ENCODE measurements at regions not wholly inside any gene's neighbourhood (a gene's known extent, or its start where the extent isn't known, plus 50 kb on each side); places are given as distances from the start of the nearest gene placed in this dataset.
"Not testable (repeated sequence)": the region's sequence is repeated elsewhere in the genome, so short reads cannot be mapped to it uniquely, and the experiment has no call there.

DNA sequence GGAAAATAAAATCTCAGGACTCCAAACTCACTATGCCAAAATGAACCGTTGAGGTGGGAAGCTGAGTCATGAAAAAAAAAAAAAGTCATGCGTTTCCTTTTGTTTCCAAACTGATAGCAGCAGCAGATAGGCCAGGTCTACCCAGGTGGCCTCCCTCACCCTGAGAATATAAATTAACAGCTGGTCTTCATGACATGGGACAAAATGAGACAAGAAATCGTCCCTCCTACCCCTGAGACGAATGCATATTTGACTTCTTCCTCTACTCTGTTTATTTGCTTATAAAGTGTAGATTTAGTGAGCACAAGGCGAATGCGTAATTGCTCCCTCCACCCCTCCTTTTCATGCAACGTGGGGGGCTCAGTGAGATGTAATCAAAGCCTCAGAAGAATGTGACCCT lies 204.3 kb downstream of the TMEM121 start:
- H4K20me1 ChIP-seq (ENCODE audit: insufficient read depth, low read length); in situ Hi-C loops (cut with HindIII; ENCODE audit: extremely low pct_ligation_motif_present, low pct_unique_long_range_greater_than_20kb); H3K4me1 ChIP-seq (ENCODE audit: insufficient read depth, low read length); CTCF ChIA-PET (ENCODE audit: low intra/inter-chr PET ratio, low total read pairs); intact Hi-C loops (cut with micrococcal nuclease; ENCODE audit: unreplicated experiment); H3K79me2 ChIP-seq (ENCODE audit: insufficient read depth, low read length); ATAC-seq; H3K9me3 ChIP-seq (ENCODE audit: low read length); DNase-seq (ENCODE audit: low spot score); POLR2A ChIA-PET; H3K4me2 ChIP-seq (ENCODE audit: low read depth, low read length); H3K27ac ChIP-seq (ENCODE audit: extremely low read length, insufficient read depth, low read length); H2AFZ ChIP-seq (ENCODE audit: low read length); H3K9ac ChIP-seq (ENCODE audit: insufficient read depth, low read depth, low read length); BruUV-seq (replicated peaks); H3K27me3 ChIP-seq (ENCODE audit: control insufficient read depth in 1 of 2, insufficient read depth in 2 of 2, low read length in 2 of 2); H3K4me3 ChIP-seq (replicated peaks in 1 of 3; ENCODE audit: insufficient read depth in 1 of 3, low read depth in 2 of 3, low read length in 3 of 3); FAIRE-seq; H3K36me3 ChIP-seq (replicated peaks in 1 of 2; ENCODE audit: control insufficient read depth in 1 of 2, insufficient read depth in 2 of 2, low read length in 2 of 2): not testable (repeated sequence)
- 1% methylated on average over 7 of the region's 7 CpGs for WGBS (ENCODE audit: low lambda C conversion rate)
- TF ChIP-seq MAFK (conservative IDR thresholded peaks at IDR 0.05 in 1 of 2, IDR thresholded peaks at IDR 0.05 in 1 of 2; ENCODE audit: low read length in 2 of 2), result 0 out of 4 replicates have a peak, but pooled peaks of 1 of the 2 experiments have one; percentile 7

DNA sequence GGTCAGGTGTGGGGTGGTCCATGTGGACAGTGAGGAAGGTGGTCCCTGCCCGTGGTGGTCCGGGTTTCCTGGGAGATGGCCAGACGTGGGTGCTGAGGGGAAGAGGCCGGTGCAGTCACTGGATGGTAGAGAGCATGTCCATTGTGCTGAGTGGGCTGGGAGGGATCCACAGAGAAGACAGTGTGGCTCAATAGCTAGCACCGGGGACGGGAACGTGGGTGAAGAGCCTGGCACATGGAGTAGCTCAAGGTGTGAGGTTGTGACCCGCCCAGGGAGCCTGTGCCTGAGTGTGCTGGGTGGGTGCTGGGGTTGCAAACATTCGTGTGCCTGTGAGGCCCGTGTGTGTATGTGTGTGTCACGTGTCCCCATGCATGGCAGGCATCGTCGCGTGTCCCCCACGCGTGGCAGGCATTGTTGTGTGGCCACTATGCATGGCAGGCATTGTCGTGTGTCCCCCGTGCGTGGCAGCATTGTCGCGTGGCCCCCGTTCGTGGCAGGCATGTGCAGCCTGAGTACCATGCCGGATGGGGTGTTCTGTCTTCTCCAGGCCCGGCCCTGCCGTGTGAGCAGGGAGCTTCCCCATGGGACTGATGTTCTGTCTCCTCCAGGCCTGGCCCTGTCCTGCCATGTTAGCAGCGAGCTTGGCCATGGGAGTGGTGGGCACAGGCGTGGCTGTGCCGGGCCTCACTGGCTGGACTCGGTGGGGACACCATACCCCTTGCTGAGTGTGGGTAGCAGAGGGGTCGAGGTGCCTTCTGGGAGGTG lies 205.0 kb downstream of the TMEM121 start:
- in situ Hi-C loops (cut with HindIII; ENCODE audit: extremely low pct_ligation_motif_present, low pct_unique_long_range_greater_than_20kb), result not testable (repeated sequence)

More for the DNA sequence above, 205.0 kb downstream of the TMEM121 start:
- H4K20me1 ChIP-seq (ENCODE audit: insufficient read depth, low read length); H3K4me3 ChIP-seq (replicated peaks in 1 of 3; ENCODE audit: insufficient read depth in 1 of 3, low read depth in 2 of 3, low read length in 3 of 3); BruUV-seq (replicated peaks); H3K9ac ChIP-seq (ENCODE audit: insufficient read depth, low read depth, low read length); H3K9me3 ChIP-seq (ENCODE audit: low read length); POLR2A ChIA-PET; H3K4me1 ChIP-seq (ENCODE audit: insufficient read depth, low read length); H2AFZ ChIP-seq (ENCODE audit: low read length); intact Hi-C loops (cut with micrococcal nuclease; ENCODE audit: unreplicated experiment); H3K27me3 ChIP-seq (ENCODE audit: control insufficient read depth in 1 of 2, insufficient read depth in 2 of 2, low read length in 2 of 2); H3K36me3 ChIP-seq (replicated peaks in 1 of 2; ENCODE audit: control insufficient read depth in 1 of 2, insufficient read depth in 2 of 2, low read length in 2 of 2); H3K79me2 ChIP-seq (ENCODE audit: insufficient read depth, low read length); CTCF ChIA-PET (ENCODE audit: low intra/inter-chr PET ratio, low total read pairs); H3K27ac ChIP-seq (ENCODE audit: extremely low read length, insufficient read depth, low read length); DNase-seq (ENCODE audit: low spot score); ATAC-seq; H3K4me2 ChIP-seq (ENCODE audit: low read depth, low read length); FAIRE-seq: not testable (repeated sequence)
- WGBS (ENCODE audit: low lambda C conversion rate), result 1% methylated on average over 10 of the region's 31 CpGs

Measured in HepG2 (cell line).